CD4-positive, alpha-beta T cell (primary cell): ENCODE measurements at regions not wholly inside any gene's neighbourhood (a gene's known extent, or its start where the extent isn't known, plus 50 kb on each side); places are given as distances from the start of the nearest gene placed in this dataset.

Experiments
- ATAC-seq: fragments of 200-7000 bp; cut with Tn5 transposase; one replicate; pipeline ENCODE4 v1.10.0; 2022; ENCODE audit warnings: mild to moderate bottlenecking; ENCODE audit not compliant: poor library complexity
- CTCF ChIA-PET: fragments of 350-600 bp; sonication (Branson Sonifier 250); formaldehyde crosslinking; loops from one replicate; lab custom pipeline; 2021; ENCODE audit warnings: antibody characterized with exemption, inconsistent platforms; lab: Charles Lee
- POLR2A ChIA-PET: fragments of 350-600 bp; sonication (Branson Sonifier 250); formaldehyde crosslinking; loops from one replicate; lab custom pipeline; 2021; ENCODE audit warnings: antibody characterized with exemption, inconsistent platforms; lab: Charles Lee
- DNase-seq, 14 experiments: peaks; one replicate each; pipeline ENCODE4 v3.0.0-alpha.2; 2013 to 2020; ENCODE audit warnings: mixed read lengths in 2 of 14
- H3K27ac ChIP-seq, 2 donors: one replicate each; pipeline versions ENCODE4 v1.5.1 to v1.7.0; 2013; ENCODE audit warnings: low read length in 2 of 2, low read depth in 1 of 2, mild to moderate bottlenecking in 1 of 2
- H3K27me3 ChIP-seq, 2 experiments: 1 replicate in 1 of 2; 2 replicates in 1 of 2; pipeline versions ENCODE4 v1.6.1 to v1.7.0; 2013; ENCODE audit warnings: low read length in 2 of 2, control low read depth in 1 of 2, mild to moderate bottlenecking in 1 of 2, moderate library complexity in 1 of 2; ENCODE audit not compliant: insufficient read depth in 2 of 2, control insufficient read depth in 1 of 2
- H3K36me3 ChIP-seq: one replicate; pipeline ENCODE4 v1.6.1; 2013; ENCODE audit warnings: low read length, control low read depth; ENCODE audit not compliant: insufficient read depth
- H3K4me1 ChIP-seq: one replicate; pipeline ENCODE4 v1.6.1; 2013; ENCODE audit warnings: low read length, control low read depth; ENCODE audit not compliant: insufficient read depth
- H3K4me3 ChIP-seq: one replicate; pipeline ENCODE4 v1.5.1; 2013; ENCODE audit warnings: mild to moderate bottlenecking, low read length, moderate library complexity
- H3K9me3 ChIP-seq, 2 experiments: 1 replicate in 1 of 2; 2 replicates in 1 of 2; pipeline versions ENCODE4 v1.6.1 to v1.7.0; 2013; ENCODE audit warnings: low read length in 2 of 2, mild to moderate bottlenecking in 2 of 2, control low read depth in 1 of 2, moderate library complexity in 1 of 2; ENCODE audit not compliant: control insufficient read depth in 1 of 2, insufficient read depth in 1 of 2
- H3K27ac Mint-ChIP-seq: one replicate; pipeline ENCODE4 v1.8.0; 2020; ENCODE audit warnings: mixed read lengths
- H3K27me3 Mint-ChIP-seq: one replicate; pipeline ENCODE4 v1.8.0; 2021; ENCODE audit warnings: mixed read lengths
- H3K36me3 Mint-ChIP-seq: one replicate; pipeline ENCODE4 v1.8.0; 2021; ENCODE audit warnings: low read depth, mixed read lengths
- H3K4me1 Mint-ChIP-seq: one replicate; pipeline ENCODE4 v1.8.0; 2021; ENCODE audit warnings: low read depth, mixed read lengths
- H3K4me3 Mint-ChIP-seq: one replicate; pipeline ENCODE4 v1.8.0; 2020; ENCODE audit warnings: mild to moderate bottlenecking, mixed read lengths
- H3K9me3 Mint-ChIP-seq: one replicate; pipeline ENCODE4 v1.8.0; 2020; ENCODE audit warnings: mixed read lengths
- CTCF ChIP-seq: fragments of 200-600 bp; IDR thresholded peaks from one replicate; pipeline ENCODE4 v1.8.0; 2022; ENCODE audit warnings: antibody characterized with exemption, mild to moderate bottlenecking
- intact Hi-C, 2 experiments: fragments of 100-400 bp; cut with DNase I in 1 of 2; cut with micrococcal nuclease in 1 of 2; formaldehyde crosslinking; loops; one replicate each; pipeline versions ENCODE4 v1.15.1 to v1.9.0; 2023 to 2025; cut with DNase I, micrococcal nuclease

- intact Hi-C loops = no loop called here
These were observed 613.5 kb downstream of the REEP3 start for GRCh38 chr10:64134676-64135075.

GRCh38 chr10:64142395-64142794 lies 621.2 kb downstream of the REEP3 start:
- H3K27ac Mint-ChIP-seq = no peak overlapping the region
- H3K27me3 Mint-ChIP-seq = no peaks in the 10 kb centered on the region
- H3K9me3 Mint-ChIP-seq = no peaks in the 10 kb centered on the region
- ChIA-PET POLR2A (no interaction called here), CTCF (no interaction called here)
- Histone ChIP-seq H3K27me3 (no peaks in the 10 kb centered on the region), H3K27ac (no peak overlapping the region), H3K9me3 (no peaks in the 10 kb centered on the region), H3K36me3 (no peaks in the 10 kb centered on the region), H3K4me1 (no peaks in the 10 kb centered on the region), H3K4me3 (no peak overlapping the region)
- intact Hi-C loops = no loop called here
- TF ChIP-seq CTCF = no peak
- H3K4me3 Mint-ChIP-seq = no peak overlapping the region
- H3K36me3 Mint-ChIP-seq = no peaks in the 10 kb centered on the region
- DNase-seq (no peak), ATAC-seq (no peak)
- H3K4me1 Mint-ChIP-seq = no peaks in the 10 kb centered on the region

More at GRCh38 chr10:64134676-64135075, 613.5 kb downstream of the REEP3 start:
- H3K36me3 ChIP-seq = no peaks in the 10 kb centered on the region
- no peaks in the 10 kb centered on the region for H3K27me3 ChIP-seq
- H3K27ac ChIP-seq = no peak overlapping the region
- Mint-ChIP-seq H3K36me3 (no peaks in the 10 kb centered on the region), H3K4me1 (no peaks in the 10 kb centered on the region), H3K27me3 (no peaks in the 10 kb centered on the region), H3K4me3 (no peak overlapping the region), H3K27ac (no peak overlapping the region), H3K9me3 (no peaks in the 10 kb centered on the region)
- ATAC-seq (no peak), DNase-seq (no peak)
- no peak for TF ChIP-seq CTCF
- POLR2A ChIA-PET = no interaction called here
- no peak overlapping the region for H3K4me3 ChIP-seq
- no peaks in the 10 kb centered on the region for H3K4me1 ChIP-seq
- CTCF ChIA-PET = no interaction called here
- H3K9me3 ChIP-seq = no peaks in the 10 kb centered on the region

GRCh38 chr10:64148607-64149006 lies 627.4 kb downstream of the REEP3 start:
- Histone ChIP-seq H3K9me3 (no peaks in the 10 kb centered on the region), H3K4me1 (no peaks in the 10 kb centered on the region), H3K4me3 (no peak overlapping the region), H3K27me3 (no peaks in the 10 kb centered on the region), H3K27ac (no peak overlapping the region), H3K36me3 (no peaks in the 10 kb centered on the region)
- POLR2A ChIA-PET = no interaction called here
- Mint-ChIP-seq H3K9me3 (no peaks in the 10 kb centered on the region), H3K27ac (no peak overlapping the region), H3K4me1 (no peaks in the 10 kb centered on the region), H3K27me3 (no peaks in the 10 kb centered on the region), H3K36me3 (no peaks in the 10 kb centered on the region), H3K4me3 (no peak overlapping the region)
- no peak for DNase-seq
- CTCF ChIA-PET = no interaction called here
- no peak for TF ChIP-seq CTCF
- ATAC-seq = no peak
- intact Hi-C loops = no loop called here
